ENCODE measurements at regions not wholly inside any gene's neighbourhood (a gene's known extent, or its start where the extent isn't known, plus 50 kb on each side); places are given as distances from the start of the nearest gene placed in this dataset.
"Not testable (repeated sequence)": the region's sequence is repeated elsewhere in the genome, so short reads cannot be mapped to it uniquely, and the experiment has no call there.

DNA sequence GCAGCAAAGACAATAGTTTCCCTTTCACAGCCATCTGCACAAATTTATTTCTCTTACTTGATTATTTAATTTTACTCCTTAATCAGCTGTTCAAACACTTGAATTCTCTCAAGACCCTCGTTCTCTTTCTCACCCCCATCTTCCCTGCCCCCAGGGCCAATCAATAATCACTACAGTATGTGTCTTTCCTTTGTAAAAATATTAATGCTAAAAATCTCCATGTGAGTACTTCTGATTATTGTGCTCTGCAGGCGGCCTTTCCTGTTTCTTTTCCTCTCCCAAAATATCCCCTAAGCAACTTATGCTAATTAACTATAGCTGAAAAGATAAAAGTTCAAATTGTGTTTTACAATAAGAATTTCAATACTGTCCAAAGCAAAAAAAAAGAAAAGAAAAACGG is 617.0 kb upstream of the CBLB start:
- no peak for DNase-seq

GRCh38 chr3:106486945-106487639 is 618.3 kb upstream of the CBLB start:
- DNase-seq, result not testable (repeated sequence)

DNA sequence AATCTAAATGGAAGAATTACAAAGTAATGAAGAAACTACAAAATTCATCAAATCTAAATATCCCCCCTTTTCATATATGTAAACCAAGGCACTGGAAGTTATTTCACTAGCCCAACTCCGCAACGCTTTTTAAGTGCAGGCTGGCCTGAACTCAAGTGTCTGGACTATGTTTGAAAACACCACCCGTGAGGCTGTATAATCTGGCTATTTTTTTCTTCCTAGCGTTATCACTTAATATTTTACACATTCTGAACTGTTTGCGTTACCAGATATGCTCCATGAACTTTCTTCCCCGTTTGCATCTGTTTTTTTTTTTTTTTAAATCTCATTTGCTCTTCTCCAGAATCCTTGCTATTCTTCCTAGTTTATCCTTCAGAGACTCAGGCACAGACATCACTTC is 619.5 kb upstream of the CBLB start:
- no peak for DNase-seq

- DNase-seq, result no peak
Observed at GRCh38 chr3:106491796-106492195, 623.0 kb upstream of the CBLB start.

GRCh38 chr3:106508331-106508893 is 639.6 kb upstream of the CBLB start:
- DNase-seq, result no peak

DNA sequence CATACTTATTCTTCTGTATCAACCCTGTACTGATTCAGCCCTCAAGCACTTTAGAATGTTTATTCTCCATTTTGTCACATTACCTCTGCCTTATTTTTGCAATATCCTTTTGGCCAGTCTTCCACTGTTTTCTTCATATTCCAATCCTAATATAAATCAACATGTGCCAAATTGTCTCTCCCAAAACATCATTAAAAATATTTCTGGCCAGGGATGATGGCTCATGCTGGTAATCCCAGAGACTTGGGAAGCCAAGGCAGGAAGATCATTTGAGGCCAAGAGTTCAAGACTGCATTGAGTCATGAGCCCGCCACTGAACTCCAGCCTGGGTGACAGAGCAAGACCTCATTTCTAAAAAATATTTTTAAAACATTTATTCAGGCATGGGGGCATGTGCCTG is 641.4 kb upstream of the CBLB start:
- no peak for DNase-seq

DNA sequence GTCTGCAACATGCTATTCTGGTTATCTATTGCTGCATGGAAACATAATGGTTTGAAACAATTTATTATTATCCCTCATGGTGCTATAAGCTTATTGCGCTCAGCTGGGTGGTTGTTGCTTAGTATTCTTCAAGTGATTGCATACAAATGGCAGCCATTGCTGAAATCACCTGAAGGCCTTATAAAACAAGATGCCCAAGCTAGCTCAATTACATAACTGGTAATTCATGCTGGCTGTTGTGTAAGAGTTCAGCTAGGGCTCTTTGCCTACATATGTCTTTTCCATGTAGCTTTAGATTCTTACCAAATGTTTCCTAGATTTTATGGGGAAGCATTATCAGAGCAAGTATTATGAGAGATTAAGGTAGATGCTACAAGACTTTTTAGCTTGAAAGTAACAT is 644.0 kb upstream of the CBLB start:
- DNase-seq, result no peak

DNA sequence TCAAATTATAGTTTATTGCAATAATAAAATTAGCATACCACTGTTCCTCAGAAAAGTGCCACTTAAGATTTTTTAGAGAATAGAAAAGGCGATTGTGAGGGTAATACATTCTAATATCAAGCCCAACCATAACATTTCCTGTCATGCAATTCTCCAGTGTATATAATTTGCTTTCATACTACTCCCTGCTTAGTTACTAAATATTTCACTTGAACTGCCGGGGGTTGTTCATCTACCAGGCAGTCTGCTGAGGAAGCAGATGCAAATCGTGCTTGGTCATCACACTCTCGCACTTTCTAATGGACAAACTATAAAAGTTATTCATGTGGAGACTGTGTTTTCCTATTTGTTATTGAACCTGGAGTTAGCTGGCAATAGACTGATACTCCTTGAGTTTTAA is 645.6 kb upstream of the CBLB start:
- DNase-seq, result peak; percentile 45

DNA sequence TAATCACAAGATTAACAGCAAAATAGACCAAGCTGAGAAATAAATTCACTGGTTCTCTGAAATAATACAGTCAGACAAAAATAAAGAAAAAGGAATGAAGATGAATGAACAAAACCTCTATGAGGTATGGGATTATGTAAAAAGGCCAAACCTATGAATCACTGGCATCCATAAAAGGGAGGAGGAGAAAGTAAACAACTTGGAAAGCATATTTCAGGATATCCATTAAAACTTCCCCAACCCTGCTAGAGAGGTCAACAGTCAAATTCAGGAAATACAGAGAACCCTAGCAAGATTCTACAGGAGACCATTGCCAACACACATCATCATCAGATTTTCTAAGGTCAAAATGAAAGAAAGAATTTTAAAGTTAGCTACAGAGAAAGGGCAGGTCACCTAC is 649.7 kb upstream of the CBLB start:
- DNase-seq, result no peak

DNA sequence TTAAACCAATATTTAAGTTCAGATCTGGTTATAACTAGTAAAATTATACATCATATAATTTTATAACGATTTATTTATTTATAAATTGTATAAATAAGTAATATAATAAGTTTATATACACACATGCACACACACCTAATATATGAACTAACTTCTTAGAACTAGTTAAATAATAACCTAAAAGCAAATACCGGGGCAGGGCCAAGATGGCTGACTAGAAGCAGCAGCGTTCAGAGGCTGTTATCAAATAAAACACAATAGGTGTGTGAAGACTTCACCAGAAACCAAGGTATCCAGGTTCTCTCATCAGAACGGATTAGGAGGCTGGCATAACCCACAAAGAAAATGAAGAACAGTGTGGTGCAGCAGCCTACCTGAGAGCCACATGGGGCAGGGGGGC is 653.6 kb upstream of the CBLB start:
- DNase-seq, result no peak

GRCh38 chr3:106528932-106529331 is 660.1 kb upstream of the CBLB start:
- no peak for DNase-seq

GRCh38 chr3:106529738-106530137 is 660.9 kb upstream of the CBLB start:
- DNase-seq, result no peak

GRCh38 chr3:106530367-106530766 is 661.6 kb upstream of the CBLB start:
- DNase-seq, result peak; percentile 7

DNA sequence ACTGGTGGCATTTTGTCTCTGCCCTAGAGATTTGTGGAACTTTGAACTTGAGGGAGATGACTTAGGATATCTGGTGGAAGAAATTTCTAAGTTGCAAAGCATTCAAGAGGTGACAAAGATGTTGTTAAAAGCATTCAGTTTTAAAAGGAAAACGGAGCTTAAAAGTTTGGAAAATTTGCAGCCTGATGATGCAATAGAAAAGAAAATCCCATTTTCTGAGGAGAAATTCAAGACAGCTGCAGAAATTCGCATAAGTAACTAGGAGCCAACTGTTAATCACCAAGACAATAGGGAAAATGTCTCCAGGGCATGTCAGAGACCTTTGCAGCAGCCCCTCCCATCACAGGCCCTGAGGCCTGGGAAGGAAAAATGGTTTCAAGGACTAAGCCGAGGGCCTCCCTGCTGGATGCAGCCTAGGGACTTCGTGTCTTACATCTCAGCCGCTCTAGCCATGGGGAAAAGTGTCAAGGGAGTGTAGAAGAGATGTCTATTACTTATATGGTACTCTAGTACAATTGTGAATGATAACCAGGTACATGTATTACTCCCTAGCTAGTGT is 663.0 kb upstream of the CBLB start:
- not testable (repeated sequence) for DNase-seq

DNA sequence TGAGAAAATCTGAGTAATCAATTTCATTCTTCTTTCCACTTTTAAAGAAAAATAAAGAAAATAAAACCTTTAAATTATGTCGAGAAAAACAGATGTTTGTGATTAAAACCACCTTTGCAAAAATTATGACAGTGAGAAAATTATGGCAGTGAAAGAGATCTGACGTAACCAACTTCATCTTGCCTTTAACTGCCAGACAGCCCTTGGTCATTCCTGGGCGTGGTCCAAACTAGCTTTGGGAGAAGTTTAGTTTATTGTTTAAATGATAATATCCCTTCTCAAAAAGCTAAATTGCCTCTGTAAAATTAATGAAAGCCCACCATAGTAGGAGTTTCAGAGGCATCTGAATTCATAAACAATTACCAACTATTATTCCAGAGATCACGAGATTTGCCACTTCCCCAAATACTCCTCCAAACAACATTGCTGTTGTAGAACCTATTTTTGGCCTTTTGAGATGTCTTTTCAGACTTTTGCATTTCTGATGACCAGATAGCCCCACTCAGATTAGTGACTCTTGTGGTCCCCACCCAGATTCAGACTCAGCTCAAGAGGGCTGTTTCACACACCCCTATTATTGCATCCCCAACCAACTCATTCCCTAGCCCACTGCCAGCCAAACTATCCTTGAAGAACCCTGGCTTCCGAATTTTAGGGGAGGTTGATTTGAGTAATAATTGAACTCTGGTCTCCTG is 664.4 kb upstream of the CBLB start:
- no peak for DNase-seq

- no peak for DNase-seq
Observed at GRCh38 chr3:106533788-106534160, 665.0 kb upstream of the CBLB start.

- DNase-seq, result peak; percentile 68
Observed at GRCh38 chr3:106534206-106534605, 665.4 kb upstream of the CBLB start.

GRCh38 chr3:106540743-106541142 is 671.9 kb upstream of the CBLB start:
- DNase-seq, result no peak

- no peak for DNase-seq
Observed at GRCh38 chr3:106542101-106542769, 673.4 kb upstream of the CBLB start.

DNA sequence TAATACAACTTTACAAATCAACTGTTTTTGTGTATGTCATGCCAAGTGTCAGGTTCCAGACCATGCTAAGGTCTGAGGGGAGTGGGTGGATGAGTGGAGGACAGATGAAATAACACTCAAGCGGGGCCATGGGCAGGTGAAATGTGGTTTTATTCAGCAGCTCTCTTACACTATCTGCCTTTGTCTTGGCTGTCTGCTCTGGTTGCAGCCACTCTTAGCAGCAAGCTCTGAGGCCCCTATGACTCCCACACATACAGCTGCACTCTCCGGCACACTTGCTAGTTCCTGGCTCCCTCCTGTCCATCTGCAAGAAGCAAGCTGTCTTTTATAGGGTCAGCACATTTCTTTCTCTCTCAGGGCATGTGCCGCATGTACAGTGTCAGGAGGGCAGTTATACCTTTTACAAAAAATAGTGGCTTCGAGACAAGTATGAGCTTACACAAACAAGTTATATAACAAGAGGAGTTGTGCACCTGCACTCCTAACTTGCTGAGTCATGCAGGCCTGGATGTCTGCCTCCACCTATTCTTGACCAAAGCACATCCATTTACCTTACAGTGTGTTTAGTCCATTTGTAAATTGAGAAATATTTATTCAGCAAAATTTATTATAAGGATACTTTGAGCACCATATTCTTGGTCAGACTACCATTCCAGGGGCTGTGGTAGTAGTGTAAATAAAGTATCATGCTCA is 683.7 kb upstream of the CBLB start:
- no peak for DNase-seq

- peak; percentile 68 for DNase-seq
Observed at GRCh38 chr3:106560451-106560966, 691.7 kb upstream of the CBLB start.

GRCh38 chr3:106566277-106566676 is 697.5 kb upstream of the CBLB start:
- DNase-seq, result no peak

DNA sequence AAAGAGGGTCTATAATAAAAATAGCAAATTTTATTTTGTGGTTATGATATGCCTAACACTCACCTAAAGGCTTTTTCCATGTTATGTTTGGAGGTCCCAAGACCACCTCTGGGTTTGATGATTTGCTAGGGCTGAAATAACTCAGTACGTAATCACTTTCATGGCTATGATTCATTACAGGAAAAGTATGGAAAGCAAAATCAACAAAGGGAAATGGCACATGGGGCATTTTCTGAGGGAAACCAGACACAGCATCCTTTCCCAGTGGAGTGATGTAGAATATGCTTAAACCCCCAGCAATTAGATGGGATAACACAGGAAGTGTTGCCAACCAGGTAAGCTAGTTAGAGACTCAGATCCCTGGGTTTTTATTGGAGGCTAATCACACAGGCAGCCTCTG is 701.6 kb upstream of the CBLB start:
- DNase-seq, result no peak

All from hematopoietic multipotent progenitor cell treated with erythropoietin and hydrocortisone succinate and interleukin-3 and kit ligand, for 4 days (in vitro differentiated cells).